ENCODE measurements at regions not wholly inside any gene's neighbourhood (a gene's known extent, or its start where the extent isn't known, plus 50 kb on each side); places are given as distances from the start of the nearest gene placed in this dataset.

GRCh38 chr6:2562721-2563451, 187.8 kb downstream of the MYLK4 start:
- DNase-seq (ENCODE audit: low spot score): no peak

DNA sequence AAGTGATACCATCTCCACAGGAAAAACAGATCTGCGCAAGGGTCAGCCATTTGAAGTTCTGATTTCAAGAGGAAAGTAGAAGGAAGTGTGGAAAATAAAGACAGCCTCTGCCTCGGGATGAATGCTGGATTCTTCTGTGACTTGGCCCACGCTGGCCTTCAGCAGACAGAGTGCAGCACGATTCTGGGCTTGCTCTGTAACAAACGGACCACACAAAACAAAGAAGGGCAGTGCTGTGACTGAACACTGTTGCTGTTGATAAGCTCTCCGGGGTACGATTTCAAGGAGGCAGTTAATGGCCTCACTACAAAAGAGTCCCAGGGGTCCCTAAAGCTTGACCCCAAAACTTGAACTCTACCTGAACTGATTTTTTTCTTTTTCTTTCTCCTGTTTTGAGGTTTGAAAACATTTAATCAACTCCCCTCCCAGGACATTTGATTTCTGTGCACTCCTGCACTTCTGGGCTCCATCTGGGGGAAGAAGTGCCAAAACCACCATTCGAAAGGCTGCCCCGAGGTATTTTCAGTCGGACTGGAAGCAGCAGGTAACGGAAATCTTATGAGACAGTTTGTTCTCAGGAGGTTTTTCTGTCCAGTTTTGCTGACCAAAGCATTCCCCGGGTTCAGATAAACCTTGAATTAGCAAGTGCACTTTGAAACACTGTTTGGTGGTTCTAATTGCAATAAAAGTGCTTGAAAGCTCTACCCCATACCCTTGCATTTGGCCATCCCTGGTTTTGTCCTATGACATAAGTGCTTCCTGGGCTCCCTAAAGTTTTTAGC, 189.6 kb downstream of the MYLK4 start:
- no peak for DNase-seq (ENCODE audit: low spot score)

DNA sequence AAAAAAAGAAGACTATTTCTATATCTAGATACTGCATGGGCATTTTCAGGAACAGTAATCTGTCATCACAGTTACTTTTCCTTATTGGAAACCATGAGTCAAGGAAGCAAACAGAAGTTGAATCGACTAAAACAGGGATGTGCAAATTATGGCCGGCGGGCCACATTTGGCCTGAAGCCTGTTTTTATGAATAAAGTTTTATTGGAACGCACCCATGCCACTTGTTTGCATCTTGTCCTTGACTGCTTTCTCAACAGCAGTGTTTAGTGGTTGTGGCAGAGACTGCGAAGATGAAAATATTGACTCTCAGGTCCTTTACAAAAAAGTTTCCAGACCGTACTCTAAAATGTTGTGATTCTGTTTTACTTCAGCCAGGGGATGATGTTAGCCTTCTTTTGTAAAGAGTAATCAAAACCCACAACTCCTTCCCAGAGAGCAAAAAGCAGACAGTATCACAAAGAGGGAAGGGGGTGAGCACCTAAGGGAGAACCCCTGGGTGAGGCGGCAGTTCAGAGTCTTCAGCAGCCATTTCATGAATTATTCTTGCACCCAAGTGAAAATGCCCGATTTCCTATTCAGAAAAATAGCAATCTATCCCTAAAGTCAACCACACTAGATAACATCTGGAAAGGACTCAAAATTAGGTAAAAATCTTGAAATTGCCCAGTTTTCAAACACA, 190.4 kb downstream of the MYLK4 start:
- DNase-seq (ENCODE audit: low spot score): no peak

GRCh38 chr6:2558861-2559801, 191.6 kb downstream of the MYLK4 start:
- DNase-seq (ENCODE audit: low spot score): no peak

DNA sequence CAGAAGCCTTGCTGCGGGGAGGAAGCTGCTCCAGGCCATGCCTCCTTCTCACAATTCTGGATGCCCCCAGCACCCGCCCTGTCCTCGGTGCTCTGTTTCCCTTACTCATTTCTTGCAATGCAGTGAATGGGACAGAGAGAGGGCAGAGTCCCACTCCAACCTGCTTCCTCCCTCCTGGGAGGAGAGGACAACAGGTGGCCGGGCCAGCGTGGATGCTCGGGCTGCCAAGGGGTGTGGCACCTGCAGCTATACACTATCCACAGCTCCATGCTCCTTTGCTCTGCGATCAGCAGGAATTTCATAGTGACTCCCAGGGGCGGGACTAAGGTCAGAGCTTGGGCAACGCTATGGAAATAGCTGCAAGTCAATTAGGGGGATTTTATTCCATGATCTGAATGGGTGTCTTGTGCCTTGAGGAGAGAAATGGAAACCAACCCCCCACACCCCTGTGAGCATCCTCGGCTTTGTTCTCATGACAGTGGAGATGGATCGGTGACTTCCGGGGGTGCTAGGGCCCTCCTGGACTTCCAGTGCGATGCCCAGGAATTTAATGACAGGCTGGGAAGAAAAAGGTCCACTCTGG, 192.5 kb downstream of the MYLK4 start:
- DNase-seq (ENCODE audit: low spot score): no peak

DNA sequence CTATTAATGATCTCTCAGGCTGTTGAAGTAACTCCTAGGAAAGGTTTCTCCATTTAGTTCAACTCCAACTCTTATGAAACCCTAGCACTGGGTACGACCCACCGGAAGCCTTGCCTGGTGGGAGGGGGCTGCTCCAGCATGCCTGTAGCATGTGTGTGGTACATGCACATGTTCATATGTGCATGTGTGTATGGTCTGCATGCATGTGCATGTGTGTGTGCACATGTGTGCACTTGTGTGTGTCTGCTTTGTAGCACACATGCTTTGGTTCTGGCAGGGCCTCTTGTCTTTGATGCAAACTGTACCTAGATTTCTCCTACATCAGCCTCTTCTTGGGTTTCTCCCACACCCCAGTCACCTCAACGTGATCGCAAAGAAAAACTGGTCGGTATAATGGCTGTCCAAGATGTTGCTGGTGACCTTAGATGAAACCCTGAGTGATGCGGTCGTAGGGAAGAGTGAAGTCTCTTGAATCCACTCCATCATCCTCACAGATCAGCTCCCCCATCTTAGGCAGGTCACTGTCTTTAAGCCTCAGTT, 193.5 kb downstream of the MYLK4 start:
- no peak for DNase-seq (ENCODE audit: low spot score)

DNA sequence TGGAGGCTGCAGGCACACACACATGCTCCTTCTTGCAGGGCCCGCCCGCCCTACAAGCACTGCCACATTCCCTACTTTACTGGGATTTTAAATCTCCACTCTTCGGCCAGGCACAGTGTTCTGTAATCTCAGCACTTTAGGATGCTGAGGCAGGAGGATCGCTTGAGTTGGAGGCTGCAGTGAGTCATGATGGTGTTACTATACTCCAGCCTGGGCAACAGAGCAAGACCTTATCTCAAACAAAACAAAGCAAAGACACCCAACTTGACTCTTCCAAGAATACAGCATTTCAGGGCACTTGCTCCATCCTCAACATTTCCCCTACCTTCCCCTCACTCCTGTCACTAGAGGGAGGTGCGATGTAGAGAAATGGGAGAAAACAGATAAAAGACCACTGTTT, 194.0 kb downstream of the MYLK4 start:
- no peak for DNase-seq (ENCODE audit: low spot score)

GRCh38 chr6:2554651-2555260, 196.0 kb downstream of the MYLK4 start:
- no peak for DNase-seq (ENCODE audit: low spot score)

- no peak for DNase-seq (ENCODE audit: low spot score)
These were observed 198.1 kb downstream of the MYLK4 start for GRCh38 chr6:2552526-2553154.

GRCh38 chr6:2551705-2552104, 199.0 kb downstream of the MYLK4 start:
- DNase-seq (ENCODE audit: low spot score): no peak

DNA sequence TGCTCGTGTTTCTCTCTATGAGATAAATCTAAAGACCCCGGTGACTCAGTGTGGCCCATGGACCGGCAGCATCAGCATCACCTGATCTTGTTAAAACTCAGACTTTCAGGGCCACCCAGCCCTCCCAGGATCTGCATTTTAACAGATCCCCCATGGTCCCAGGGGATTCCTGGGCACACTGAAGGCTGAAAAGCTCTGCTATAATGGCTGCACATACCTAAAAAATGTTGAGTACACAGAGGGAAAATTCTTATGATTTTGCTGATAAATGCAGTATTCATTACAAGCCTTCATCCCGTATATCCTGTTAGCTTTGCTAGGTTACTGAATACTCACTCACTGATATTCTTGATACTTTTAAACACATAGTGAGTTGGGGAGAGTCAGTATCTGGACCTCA, 200.5 kb downstream of the MYLK4 start:
- no peak for DNase-seq (ENCODE audit: low spot score)

- DNase-seq (ENCODE audit: low spot score): no peak
These were observed 200.9 kb downstream of the MYLK4 start for GRCh38 chr6:2549834-2550233.

DNA sequence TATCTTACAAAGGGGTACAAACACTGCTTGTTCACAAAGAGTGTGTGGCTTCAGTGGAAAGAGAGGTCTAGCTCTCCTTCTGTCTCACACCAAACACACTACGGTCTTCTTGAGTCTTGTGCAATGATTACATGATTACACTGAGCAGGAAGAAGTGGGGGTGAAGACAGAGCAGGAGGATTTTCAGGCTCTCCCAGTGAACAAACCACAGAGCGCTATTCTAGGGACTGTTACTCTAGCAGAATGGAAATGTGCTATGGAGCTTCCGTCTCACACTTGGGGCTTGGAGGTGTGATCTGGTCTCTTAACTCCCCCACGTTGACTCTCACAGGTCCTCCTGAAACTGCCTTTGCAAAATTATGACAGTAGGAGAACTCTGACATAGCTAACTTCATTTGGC, 203.4 kb downstream of the MYLK4 start:
- no peak for DNase-seq (ENCODE audit: low spot score)

DNA sequence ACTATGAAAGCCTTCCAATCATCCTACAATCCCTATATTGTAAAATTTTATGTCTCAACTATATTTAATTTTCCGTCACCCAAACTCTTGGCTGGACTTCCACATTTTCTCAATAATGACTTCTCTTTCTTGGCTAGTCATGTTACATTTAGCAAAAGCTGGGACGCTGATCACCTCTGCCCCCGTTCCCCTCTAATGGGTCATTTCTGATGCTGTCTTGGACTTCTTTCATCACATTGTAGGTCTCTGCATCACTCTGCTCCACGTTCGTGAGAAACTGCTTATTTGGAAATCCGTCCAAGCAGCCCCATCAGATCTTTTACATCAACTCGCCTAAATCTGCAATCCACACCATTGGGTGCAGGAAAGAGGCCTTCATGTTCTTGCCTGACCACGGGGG, 203.8 kb downstream of the MYLK4 start:
- no peak for DNase-seq (ENCODE audit: low spot score)

DNA sequence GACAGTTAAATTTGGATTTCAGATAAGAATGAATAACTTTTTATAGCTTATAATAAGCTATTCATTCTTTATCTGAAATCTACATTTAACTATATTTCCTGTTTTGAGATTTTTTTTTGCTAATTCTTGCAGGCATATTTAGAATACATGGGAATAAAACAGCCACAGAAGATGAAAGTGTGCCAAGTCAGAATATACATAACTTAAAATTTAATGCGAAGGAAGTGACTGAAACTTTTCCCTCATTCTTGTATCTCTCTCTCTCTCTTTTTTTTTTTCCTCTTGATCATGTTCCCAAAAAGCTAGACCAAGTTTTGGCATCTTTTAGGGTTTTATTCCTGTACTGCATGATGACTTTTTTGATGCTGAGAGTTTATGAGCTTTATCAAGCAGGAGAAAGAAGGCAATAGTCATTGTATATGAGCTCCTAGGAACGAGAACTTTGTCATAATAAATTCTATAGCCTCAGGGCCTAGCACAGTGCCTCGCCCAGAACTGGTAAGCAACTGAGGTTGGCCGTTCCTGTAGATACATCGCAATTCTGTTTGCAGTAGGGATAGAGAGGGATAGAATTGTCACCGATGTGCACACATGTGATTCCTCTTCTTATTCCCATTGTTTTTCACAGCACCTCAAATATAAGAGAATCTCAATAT, 205.2 kb downstream of the MYLK4 start:
- no peak for DNase-seq (ENCODE audit: low spot score)

- no peak for DNase-seq (ENCODE audit: low spot score)
These were observed 207.4 kb downstream of the MYLK4 start for GRCh38 chr6:2543321-2543720.

GRCh38 chr6:2542858-2543218, 207.9 kb downstream of the MYLK4 start:
- DNase-seq (ENCODE audit: low spot score): no peak

- DNase-seq (ENCODE audit: low spot score): no peak
These were observed 208.4 kb downstream of the MYLK4 start for GRCh38 chr6:2542101-2542857.

DNA sequence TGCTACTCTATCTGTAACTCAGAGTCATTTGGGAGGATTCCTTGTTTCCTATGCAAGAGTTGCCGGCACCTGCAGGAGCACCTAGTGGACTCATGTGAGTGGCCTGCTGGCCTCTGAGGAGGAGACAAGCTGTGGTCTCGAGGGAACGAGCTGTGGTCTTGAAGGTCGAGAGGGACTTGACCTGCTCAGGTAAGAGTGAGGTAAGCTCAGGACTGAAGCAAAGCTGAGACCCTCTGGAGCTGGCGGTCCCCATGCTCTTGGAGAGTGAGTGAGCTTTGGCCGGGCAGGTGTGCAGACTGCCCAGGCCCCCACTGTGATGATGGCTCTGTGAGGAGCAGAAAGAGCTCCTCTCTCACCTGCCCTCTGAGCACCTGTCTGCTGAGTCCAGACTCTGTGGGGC, 214.3 kb downstream of the MYLK4 start:
- no peak for DNase-seq (ENCODE audit: low spot score)
